Gastroesophageal sphincter (tissue), 2 donors: ENCODE measurements at regions not wholly inside any gene's neighbourhood (a gene's known extent, or its start where the extent isn't known, plus 50 kb on each side); places are given as distances from the start of the nearest gene placed in this dataset.

Source experiments
- POLR2A ChIP-seq, 2 donors: fragments of 450-650 bp; IDR thresholded peaks; one replicate each; pipeline ENCODE4 v1.6.1; 2017; ENCODE audit warnings: antibody characterized with exemption in 2 of 2, mild to moderate bottlenecking in 2 of 2, moderate library complexity in 1 of 2
- POLR2AphosphoS5 ChIP-seq: sonication (generic); formaldehyde crosslinking; IDR thresholded peaks from one replicate; pipeline ENCODE4 v1.6.1; 2017; ENCODE audit warnings: antibody characterized with exemption

GRCh38 chr15:59833366-59833765 is 144.2 kb upstream of the BNIP2 start:
- TF ChIP-seq POLR2A (IDR thresholded peaks at IDR 0.05) = no peak
- no peak for TF ChIP-seq POLR2AphosphoS5
